HG03135 (cell line): ENCODE measurements at regions not wholly inside any gene's neighbourhood (a gene's known extent, or its start where the extent isn't known, plus 50 kb on each side); places are given as distances from the start of the nearest gene placed in this dataset.

Experiments used
- ATAC-seq: cut with Tn5 transposase; IDR thresholded peaks from one replicate; pipeline ENCODE4 v1.9.1; 2021; ENCODE audit warnings: mild to moderate bottlenecking, moderate library complexity; ENCODE audit not compliant: unreplicated experiment

DNA sequence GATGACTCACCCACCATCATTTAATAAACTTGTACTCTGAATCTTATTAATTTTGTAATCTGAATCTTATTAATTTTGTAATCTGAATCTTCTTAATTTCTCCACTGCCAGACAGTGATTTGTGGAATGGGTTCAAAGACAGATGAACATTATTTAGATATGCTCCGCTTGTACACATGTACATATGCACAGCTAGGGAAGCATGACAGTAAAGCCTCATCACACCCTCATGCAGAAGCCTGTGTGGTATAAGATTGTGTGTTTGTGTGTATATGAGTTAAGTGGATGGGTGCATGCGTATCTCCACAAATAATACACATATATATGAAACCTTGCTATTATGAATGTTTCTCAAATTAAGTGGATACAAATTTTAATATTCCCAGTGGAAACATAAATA, 318.5 kb upstream of the SFRP2 start:
- no peak for ATAC-seq

DNA sequence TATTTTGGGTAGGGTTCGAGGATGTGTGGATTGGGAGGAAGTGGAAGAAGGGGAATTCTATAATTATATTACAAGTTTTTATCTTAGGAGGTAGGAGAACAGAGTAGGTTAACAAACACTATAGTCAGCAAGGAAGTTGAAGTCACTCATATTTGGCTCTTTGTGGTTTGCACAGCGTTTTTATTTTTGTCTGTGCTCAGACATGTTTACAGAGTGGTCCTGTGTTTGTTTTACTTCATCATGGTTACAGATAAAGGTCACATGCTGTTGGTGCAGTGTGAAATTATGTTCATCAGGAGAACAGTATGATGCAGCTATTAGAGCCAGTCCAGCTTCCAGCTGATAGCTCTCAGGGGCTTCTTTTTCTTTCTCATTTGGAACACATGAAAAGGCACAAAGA, 299.9 kb upstream of the SFRP2 start:
- no peak for ATAC-seq

DNA sequence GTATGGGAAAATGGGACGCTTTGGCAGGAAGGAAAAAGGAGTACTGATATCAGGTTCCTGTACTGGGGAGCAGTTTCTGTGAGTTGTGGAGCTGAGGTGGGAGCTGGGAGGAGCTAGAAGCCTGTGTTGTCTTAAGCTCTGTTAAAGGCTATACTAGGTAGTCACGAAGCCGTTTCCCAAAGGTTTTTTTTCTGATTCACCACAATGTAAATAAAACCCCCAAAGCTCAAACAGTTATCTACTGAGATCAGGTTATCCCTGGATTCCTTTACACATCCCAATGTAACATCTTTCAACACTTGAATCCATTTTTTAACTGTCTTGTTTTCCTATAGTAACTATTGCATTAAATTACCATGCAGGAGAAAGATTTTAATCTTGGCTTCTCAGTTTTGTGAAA, 297.4 kb upstream of the SFRP2 start:
- ATAC-seq: no peak

DNA sequence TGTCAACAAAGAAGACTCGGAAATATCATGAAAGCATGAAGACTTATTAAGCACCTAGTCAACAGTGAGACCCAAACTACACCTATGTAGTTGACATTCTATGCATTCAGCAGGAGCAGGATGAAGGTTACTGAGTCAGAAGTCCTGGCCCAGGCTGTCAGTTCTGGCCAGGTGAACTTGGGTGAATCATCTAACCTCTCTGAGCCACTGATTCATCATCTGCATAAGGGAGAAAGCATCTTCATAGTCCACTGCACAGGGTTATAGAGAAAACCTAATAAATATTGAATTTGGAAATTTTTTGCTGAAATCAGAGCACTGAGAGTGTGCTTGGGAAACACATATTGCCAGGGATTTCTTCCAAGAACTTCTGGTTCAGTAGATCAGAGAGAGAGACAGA, 296.0 kb upstream of the SFRP2 start:
- ATAC-seq: no peak

DNA sequence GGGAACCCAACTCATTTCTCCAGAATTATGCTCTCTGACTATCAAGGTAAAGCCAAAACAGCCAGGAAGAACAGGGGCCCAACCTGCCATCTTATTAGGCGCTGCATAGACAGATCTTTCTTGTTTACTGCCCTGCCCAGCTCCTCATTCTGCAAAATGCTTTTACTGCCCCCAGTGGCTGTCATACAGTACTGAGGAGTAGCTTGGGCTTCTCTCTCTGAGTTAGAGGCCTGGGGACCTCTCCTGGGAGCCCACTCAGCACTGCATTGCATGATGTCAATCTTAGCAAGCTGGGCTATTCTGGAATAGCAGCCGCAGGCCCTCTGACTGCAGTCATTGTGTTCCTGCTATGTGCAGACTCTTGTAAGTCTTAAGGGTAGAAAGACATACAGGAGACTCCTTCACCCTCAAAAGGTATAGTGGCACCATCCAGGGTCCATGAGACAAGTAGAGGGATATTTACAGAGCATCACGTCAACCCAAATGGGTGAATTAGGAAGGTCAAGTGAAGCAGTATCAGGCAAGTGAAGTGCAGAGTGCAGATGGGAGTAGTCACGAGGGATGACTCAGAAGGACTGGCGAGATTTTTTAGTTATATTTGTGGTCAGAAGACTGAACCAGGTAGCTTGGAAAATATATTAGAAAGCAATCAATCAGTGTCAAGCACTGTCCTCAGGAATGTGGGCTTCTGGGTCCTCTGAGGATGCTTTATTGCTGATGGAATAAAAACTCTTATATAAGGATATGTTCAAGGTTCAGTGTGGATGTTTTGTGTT, 294.1 kb upstream of the SFRP2 start:
- no peak for ATAC-seq

DNA sequence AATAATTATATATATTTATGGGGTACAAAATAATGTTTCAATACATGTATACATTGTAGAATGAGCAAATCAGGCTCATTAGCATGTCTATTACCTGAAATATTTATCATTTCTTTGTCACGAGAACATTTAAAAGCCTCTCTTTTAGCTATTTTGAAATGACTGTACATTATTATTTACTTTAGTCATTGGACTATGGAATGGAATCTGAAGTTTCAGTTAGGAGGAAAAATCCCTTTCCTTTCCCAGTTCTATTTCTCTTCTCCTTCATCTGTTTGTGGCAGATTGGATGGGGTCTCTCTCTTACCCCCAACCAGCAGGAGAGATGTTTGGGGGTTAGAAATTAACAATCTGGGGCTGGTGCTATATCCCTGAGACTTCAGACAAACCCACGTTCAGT, 292.5 kb upstream of the SFRP2 start:
- ATAC-seq: no peak

DNA sequence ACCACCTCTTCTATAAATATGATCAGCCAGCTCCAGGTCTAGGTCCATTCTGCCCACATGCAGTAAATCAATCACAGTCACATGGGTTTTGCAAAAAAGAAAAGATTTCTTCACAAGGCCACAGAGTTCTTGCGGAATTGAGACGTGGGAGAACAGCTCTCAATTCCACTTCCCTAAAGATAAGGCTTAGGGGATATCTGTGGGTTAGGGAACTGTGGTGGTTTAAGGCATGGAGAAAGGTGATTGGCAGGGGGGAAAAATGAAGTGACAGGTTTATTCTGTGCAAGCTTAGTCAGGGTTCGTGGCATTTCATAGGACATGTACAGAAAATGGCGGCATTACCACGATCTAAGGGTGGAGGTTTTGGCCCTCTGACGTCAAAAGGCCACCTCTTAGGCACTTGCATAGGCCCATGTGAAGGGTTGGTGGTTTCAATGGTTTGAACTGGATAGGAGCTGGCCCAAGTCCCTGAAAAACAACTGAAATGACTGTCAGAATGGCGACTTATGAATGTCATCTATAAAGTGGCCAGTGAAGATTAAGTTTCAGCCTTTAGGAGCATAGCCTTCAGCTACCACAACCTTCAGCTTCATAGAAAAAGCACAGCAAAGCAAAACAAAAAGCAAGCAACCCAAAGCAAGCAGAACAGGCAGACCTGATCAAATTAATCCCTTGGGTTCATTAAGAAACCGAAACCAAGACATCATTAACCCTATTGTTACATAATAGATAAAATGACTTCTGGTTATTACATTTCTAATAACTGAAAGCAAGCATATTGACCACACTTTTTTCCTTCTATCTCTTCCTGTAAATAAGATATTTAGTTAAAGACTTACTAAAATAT, 289.8 kb upstream of the SFRP2 start:
- ATAC-seq: no peak

DNA sequence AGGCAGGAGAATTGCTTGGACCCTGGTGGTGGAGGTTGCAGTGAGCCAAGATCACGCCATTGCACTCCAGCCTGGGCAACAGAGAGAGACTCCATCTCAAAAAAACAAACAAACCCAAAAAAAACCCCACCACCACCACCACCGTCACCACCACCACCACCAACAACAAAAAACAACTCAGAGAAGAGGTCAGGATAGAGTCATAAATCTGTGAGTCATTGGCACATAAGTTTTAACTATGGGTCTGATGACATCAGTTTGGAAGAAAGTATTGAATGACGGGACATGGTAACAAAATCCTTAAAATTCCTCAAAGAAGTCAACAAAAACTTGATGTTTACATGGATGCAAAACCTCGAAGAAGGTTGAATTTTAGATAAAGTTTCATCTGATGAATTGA, 288.0 kb upstream of the SFRP2 start:
- ATAC-seq: no peak

DNA sequence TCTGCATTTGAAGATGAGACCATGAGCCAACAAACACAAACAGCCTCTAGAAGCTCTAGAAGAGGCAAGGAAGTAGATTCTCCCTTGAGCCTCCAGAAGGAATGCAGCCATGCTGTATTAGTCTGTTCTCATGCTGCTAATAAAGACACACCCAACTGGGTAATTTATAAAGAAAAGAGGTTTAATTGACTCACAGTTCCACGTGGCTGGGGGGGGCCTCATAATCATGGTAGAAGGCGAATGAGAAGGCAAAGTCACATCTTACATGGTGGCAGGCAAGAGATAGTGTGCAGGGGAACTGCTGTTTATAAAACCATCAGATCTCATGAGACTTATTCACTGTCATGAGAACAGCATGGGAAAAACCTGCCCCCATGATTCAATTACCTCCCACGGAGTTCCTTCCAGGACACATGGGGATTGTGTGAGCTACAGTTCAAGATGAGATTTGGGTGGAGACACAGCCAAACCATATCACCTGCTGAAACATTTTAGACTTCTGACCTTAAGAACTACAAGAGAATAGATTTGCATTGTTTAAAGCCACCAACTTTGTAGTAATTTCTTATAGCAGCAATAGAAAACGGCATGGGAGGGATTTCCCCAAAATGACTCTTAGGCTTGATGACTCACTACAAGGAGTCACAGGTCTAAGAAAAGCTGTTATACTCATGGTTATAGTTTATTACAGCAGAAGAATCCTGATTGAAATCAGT, 284.4 kb upstream of the SFRP2 start:
- no peak for ATAC-seq

DNA sequence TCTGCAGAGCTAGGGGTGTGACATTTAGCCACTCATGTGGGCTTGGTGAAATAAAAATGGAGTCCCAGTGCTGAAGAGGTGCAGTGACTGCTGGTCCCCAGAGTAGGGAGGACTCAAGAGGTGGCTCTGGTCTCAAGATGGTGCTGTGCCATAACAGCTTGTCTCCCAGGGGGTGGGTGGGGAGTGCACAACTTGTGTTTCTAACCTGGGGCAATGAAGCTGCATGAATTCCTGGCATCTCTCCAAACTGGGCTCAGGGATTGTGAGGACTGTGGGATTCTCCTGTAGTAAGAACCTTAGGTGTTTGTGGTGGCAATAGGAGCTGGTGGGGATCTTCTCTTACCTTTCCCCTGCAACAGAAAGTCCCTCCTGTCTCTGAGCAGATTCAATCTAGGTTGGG, 278.9 kb upstream of the SFRP2 start:
- ATAC-seq: no peak

DNA sequence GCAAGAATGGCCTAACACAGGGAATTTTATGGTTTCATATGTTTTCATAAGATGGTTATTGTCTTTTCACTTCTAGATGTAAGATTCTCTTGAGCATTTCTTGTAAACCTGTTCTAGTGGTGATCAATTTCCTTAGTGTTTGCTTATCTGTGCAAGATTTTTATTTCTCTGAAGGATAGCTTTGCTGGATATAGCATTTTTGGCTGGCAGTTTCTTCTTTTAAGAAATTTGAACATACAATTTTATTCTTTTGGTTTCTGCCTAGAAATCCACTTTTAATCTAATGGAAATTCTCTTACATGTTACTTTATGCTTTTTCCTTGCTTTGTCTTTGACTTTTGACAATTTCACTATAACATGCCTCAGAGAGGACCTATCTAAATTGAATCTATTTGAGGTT, 276.5 kb upstream of the SFRP2 start:
- ATAC-seq: no peak

DNA sequence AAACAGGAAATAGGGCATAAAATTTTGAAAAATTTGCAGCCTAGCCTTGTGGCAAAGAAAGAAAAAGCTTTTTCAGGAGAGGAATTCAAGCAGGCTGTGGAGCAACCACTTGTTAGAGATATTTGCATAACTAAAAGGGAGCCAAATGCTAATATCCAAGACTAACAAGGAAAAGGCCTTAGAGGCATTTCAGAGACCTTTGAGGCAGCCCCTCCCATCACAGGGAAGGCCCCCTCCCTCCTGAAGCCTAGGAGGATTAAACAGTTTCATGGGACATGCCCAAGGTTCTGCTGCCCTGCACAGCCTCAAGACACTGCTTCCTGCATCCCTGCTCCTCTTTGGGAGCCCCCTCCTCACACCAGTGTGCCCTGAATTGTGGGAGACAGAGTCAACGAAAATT, 275.4 kb upstream of the SFRP2 start:
- no peak for ATAC-seq

DNA sequence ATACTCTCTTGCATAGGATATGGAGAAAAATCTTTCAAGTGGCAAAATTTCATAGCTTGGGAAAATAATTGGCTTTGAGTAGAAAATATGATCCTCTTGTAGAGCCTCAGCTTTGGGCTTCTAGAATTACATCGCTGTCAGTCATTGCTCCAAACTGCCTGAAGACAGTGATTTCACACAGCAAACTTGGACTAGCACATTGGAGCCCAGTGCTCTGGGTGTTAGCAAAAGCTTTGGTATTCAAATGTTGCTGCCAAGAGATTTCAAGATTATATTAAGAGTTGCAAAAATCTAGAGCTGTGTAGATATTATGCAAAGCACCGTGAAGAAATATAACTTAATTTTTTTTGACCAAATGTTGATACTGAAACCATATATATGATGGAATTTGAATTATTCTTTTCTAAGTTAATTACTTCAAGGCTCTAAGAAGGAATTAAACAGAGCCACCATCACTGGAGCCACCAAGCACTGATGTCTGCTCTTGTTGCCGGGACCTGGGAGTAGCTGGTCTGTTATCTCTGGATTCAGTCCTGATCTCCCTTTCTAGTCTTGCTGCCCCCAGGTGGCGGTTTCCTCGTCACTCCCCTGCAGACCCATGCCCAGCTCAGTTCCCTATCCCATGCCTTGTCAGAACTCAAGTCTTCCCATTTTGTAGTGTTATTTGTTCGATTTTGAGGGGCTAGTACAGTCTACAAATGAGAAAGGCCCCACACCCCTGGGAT, 260.7 kb upstream of the SFRP2 start:
- ATAC-seq: no peak

DNA sequence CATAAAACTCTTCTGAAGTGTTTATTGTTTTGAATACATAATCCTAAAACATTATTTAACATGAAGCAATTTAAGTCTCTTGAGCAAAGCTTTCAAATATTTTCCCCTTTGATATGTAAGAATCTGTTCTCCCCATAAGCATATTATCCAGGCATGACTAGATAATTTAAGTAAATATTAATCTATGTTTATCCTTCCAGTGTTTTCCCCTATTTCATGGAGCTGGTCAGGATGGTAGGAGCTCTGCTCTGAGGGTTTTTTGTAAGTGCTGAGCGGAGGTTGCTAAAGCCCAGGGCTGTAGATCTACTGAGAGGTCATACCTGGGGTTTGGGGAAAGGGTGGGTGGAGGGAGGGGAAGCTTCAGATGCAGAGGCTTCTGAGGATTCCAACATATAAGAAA, 258.9 kb upstream of the SFRP2 start:
- ATAC-seq: no peak

DNA sequence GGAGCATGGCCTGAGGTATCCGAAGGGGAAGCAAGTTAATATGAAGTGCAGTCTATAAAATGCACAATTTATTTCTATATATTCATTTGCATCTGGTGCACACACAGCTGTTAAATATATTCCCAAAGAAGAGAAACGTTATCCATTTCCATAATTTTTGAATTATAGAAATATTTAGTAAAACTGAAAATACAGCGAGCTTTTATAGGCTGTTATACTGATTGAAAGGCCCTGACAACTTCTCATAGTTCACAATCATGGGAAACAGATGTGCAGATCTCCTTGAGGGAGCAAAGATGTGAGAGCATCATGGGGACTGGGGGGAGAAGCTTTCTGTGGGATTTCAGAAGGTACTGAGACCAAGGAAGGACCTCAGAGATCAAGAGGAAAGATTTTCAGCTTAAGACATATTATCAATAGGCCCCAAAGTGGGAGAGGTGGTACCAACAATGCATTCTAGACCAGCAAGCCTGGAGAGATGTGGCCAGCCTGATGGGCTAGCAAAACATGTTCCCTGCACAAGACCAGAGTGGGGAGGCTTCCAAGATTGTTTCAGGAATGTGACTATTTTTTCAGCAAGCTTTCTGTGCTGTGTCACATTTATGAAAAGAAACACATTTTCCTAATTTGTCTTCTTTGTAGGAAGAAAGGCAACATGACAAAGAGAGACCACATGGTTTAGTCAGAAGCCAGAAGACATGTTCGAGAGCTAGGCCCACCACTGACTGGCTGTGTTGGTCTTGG, 256.0 kb upstream of the SFRP2 start:
- no peak for ATAC-seq

DNA sequence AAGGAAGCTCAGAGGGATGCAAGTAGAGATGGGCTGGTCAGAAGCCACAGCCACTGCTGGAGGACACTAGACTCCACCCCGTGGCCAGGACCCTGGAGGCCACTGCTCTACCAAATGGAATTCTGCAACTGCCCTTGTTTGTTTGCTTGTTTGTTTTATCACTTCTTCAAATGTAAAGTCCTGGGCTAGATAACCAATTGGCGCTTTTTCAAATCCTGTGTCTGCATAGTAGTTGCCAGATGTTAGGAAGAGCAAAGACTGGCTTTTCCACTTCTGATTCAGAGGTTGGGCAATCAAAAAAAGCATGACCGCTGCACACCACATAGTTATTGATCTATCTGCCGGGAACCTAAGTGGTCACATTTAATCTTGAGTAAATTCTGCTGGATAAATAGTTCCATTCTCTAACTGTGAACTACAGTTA, 255.2 kb upstream of the SFRP2 start:
- ATAC-seq: no peak

DNA sequence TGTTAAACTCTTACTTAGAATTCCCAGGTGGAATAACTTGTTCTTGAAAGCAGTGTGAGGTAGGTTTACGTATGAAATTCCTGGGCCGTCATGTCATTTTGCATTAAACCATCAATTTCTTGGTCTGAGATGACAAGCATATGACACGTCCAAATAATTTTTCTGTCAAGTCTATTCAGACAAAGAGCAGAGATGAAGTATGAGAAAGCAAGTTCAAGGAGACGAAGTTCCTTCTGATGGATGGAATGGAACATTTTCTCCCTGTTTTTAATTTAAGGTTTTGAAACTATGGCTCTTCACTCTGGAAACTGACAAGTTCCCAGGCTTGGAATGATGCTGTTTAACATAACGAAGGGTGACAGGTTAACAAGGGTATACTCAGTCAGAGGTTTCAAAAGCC, 252.8 kb upstream of the SFRP2 start:
- ATAC-seq: no peak

DNA sequence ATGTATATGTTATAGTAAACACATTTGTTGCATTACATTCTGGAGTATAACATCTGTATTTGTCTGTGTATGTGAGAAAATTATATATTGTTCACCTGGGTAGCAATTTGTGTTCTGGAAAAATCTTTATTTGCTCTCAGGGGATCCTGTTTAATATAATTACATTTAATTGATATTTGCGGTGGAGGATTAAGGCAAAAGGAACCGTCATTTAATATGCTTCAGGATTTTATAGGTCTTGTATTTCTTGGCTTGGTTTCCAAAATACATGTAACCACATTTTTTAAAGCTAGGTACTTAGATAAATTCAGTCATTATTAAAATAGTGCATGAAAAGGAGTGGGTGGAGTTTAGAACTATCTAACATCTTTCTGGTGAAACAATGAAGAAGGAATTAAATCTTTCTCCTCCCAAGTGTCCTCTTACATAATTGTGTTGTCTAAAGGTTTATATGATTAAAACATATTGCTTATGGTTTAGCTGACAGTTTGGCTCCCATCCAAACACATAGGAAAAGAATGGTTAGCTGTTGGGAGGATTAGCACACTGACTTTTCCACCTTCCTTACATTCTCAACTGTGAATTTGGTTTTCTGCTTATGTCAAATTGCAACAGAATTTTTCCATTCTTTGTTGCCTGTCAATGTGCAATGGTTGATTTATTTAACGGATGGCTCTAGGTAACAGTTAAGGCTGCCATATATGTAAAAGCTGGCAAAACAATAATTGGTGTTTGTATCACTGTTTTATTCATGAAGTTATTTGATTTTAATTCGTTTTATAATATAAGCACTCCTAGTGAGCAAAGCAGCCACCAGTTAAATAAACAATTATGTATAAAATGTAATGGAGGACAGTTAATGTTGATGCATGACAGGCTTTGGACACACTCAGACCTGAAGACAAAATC, 250.8 kb upstream of the SFRP2 start:
- ATAC-seq: no peak

DNA sequence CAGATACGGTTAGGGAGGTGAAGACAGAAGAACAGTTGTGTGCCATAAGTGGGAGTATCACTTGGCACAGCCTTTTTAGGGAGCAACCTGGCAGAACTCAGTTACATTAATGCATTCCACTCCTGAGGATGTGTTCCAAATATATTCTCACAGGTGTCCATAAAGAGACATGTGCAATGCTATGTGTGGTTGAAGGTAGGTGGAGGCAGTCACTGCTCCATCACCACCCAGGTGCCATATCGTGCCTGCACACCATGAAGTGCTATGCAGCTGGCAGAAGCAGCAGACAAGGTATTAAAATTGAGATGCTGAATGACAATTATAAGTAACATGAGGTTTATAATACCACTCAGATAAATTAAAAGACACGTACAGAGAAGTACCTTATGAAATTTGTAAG, 248.0 kb upstream of the SFRP2 start:
- ATAC-seq: no peak
